PC-3 (cell line): ENCODE measurements at regions not wholly inside any gene's neighbourhood (a gene's known extent, or its start where the extent isn't known, plus 50 kb on each side); places are given as distances from the start of the nearest gene placed in this dataset.
"Not testable (repeated sequence)": the region's sequence is repeated elsewhere in the genome, so short reads cannot be mapped to it uniquely, and the experiment has no call there.

Experiments
- EZH2 ChIP-seq: fragments of 300-600 bp; sonication (generic); IDR thresholded peaks from one replicate; pipeline ENCODE4 v1.6.1; 2017; ENCODE audit warnings: antibody characterized with exemption, mild to moderate bottlenecking, low read length; ENCODE audit not compliant: unreplicated experiment
- EZH2phosphoT487 ChIP-seq: fragments of 300-600 bp; sonication (generic); IDR thresholded peaks from 2 replicates; pipeline ENCODE4 v1.6.1; 2018; ENCODE audit warnings: mild to moderate bottlenecking, antibody characterized with exemption, low read length, borderline replicate concordance
- TF ChIP-seq, protein P1 (sequence below): fragments of 300-600 bp; sonication (generic); conservative IDR thresholded peaks from 2 replicates; pipeline ENCODE4 v1.5.1; 2017; ENCODE audit warnings: antibody characterized with exemption, low read depth, mild to moderate bottlenecking, low read length

DNA sequence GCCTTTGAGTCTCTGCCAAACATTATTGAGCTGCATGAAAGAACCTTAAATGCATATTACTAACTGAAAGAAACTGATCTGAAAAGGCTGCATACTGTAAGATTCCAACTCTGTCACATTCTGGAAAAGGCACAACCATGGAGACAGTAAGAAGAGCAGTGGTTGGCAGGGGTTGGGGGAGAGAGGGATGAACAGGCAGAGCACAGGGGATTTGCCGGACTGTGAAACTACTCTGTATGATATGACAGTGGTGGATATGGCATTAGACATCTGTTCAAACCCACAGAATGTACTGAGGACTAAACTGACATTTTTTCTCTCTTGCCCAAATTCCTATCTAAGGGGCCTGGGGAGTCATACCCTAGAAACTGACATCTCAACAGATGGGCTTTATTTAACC is 138.4 kb downstream of the KCNJ12 start:
- TF ChIP-seq, protein P1, sequence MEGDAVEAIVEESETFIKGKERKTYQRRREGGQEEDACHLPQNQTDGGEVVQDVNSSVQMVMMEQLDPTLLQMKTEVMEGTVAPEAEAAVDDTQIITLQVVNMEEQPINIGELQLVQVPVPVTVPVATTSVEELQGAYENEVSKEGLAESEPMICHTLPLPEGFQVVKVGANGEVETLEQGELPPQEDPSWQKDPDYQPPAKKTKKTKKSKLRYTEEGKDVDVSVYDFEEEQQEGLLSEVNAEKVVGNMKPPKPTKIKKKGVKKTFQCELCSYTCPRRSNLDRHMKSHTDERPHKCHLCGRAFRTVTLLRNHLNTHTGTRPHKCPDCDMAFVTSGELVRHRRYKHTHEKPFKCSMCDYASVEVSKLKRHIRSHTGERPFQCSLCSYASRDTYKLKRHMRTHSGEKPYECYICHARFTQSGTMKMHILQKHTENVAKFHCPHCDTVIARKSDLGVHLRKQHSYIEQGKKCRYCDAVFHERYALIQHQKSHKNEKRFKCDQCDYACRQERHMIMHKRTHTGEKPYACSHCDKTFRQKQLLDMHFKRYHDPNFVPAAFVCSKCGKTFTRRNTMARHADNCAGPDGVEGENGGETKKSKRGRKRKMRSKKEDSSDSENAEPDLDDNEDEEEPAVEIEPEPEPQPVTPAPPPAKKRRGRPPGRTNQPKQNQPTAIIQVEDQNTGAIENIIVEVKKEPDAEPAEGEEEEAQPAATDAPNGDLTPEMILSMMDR = not testable (repeated sequence)
- TF ChIP-seq EZH2, EZH2phosphoT487: not testable (repeated sequence)
